Mesenchymal stem cell (in vitro differentiated cells and primary cell): ENCODE measurements at regions not wholly inside any gene's neighbourhood (a gene's known extent, or its start where the extent isn't known, plus 50 kb on each side); places are given as distances from the start of the nearest gene placed in this dataset.

Experiments
- DNase-seq: peaks from one replicate; pipeline ENCODE4 v3.0.0-alpha.2; 2013
- H2AFZ ChIP-seq: one replicate; pipeline ENCODE4 v1.6.1; 2013; ENCODE audit warnings: low read depth, mild to moderate bottlenecking, control low read depth, inconsistent platforms, low read length, moderate library complexity
- H2AK5ac ChIP-seq: 2 replicates; pipeline ENCODE4 v1.6.1; 2013; ENCODE audit warnings: low read length, moderate library complexity, mild to moderate bottlenecking, inconsistent platforms; ENCODE audit not compliant: severe bottlenecking
- H2BK120ac ChIP-seq: one replicate; pipeline ENCODE4 v1.6.1; 2013; ENCODE audit warnings: low read depth, mild to moderate bottlenecking, inconsistent platforms, low read length, moderate library complexity
- H2BK12ac ChIP-seq, 2 experiments: one replicate each; pipeline ENCODE4 v1.6.1; 2013; ENCODE audit warnings: inconsistent platforms in 2 of 2, low read length in 2 of 2, mild to moderate bottlenecking in 2 of 2, moderate library complexity in 2 of 2, control low read depth in 1 of 2
- H2BK15ac ChIP-seq: one replicate; pipeline ENCODE4 v1.6.1; 2013; ENCODE audit warnings: mild to moderate bottlenecking, low read depth, inconsistent platforms; ENCODE audit not compliant: poor library complexity, severe bottlenecking
- H2BK5ac ChIP-seq: 2 replicates; pipeline ENCODE4 v1.6.1; 2013; ENCODE audit warnings: low read depth, mild to moderate bottlenecking, low read length, control low read depth, inconsistent platforms; ENCODE audit not compliant: poor library complexity, severe bottlenecking
- H3K14ac ChIP-seq, 2 experiments: one replicate each; pipeline ENCODE4 v1.6.1; 2013; ENCODE audit warnings: inconsistent platforms in 2 of 2, low read length in 2 of 2, control low read depth in 1 of 2, mild to moderate bottlenecking in 1 of 2, moderate library complexity in 1 of 2
- H3K18ac ChIP-seq, 2 experiments: one replicate each; pipeline ENCODE4 v1.6.1; 2013; ENCODE audit warnings: inconsistent platforms in 2 of 2, low read length in 2 of 2, control low read depth in 1 of 2, low read depth in 1 of 2, mild to moderate bottlenecking in 1 of 2
- H3K23ac ChIP-seq, 2 experiments: one replicate each; pipeline ENCODE4 v1.6.1; 2013; ENCODE audit warnings: inconsistent platforms in 2 of 2, low read length in 2 of 2, mild to moderate bottlenecking in 2 of 2, moderate library complexity in 2 of 2, control low read depth in 1 of 2
- H3K27ac ChIP-seq: 2 replicates; pipeline ENCODE4 v1.5.1; 2013; ENCODE audit warnings: mild to moderate bottlenecking, moderate library complexity, low read length, control low read depth, inconsistent platforms; ENCODE audit not compliant: poor library complexity, severe bottlenecking
- H3K27me3 ChIP-seq, 2 experiments: 2 replicates each; pipeline versions ENCODE4 v1.6.1 to v1.7.0; 2013; ENCODE audit warnings: low read length in 2 of 2, mild to moderate bottlenecking in 2 of 2, moderate library complexity in 2 of 2, control low read depth in 1 of 2, inconsistent platforms in 1 of 2; ENCODE audit not compliant: control insufficient read depth in 1 of 2, insufficient read depth in 1 of 2
- H3K36me3 ChIP-seq, 2 experiments: 2 replicates each; pipeline versions ENCODE4 v1.6.1 to v1.7.0; 2013; ENCODE audit warnings: low read length in 2 of 2, control low read depth in 1 of 2, inconsistent platforms in 1 of 2, low read depth in 1 of 2, mild to moderate bottlenecking in 1 of 2; ENCODE audit not compliant: insufficient read depth in 2 of 2, control insufficient read depth in 1 of 2
- H3K4ac ChIP-seq, 2 experiments: one replicate each; pipeline ENCODE4 v1.6.1; 2013; ENCODE audit warnings: inconsistent platforms in 2 of 2, low read length in 2 of 2, mild to moderate bottlenecking in 2 of 2, moderate library complexity in 2 of 2, control low read depth in 1 of 2, low read depth in 1 of 2
- H3K4me1 ChIP-seq: 2 replicates; pipeline ENCODE4 v1.6.1; 2013; ENCODE audit warnings: low read depth, low read length, control low read depth; ENCODE audit not compliant: control insufficient read depth, insufficient read depth
- H3K4me2 ChIP-seq: 2 replicates; pipeline ENCODE4 v1.6.1; 2013; ENCODE audit warnings: low read length, mild to moderate bottlenecking, inconsistent platforms; ENCODE audit not compliant: poor library complexity, severe bottlenecking
- H3K4me3 ChIP-seq, 2 experiments: 2 replicates each; pipeline versions ENCODE4 v1.5.1 to v1.7.0; 2013; ENCODE audit warnings: low read length in 2 of 2, mild to moderate bottlenecking in 2 of 2, control low read depth in 1 of 2, low read depth in 1 of 2; ENCODE audit not compliant: insufficient read depth in 1 of 2
- H3K79me1 ChIP-seq: replicated peaks from 2 replicates; pipeline ENCODE4 v1.6.1; 2013; ENCODE audit warnings: mild to moderate bottlenecking, control low read depth, low read length, inconsistent platforms; ENCODE audit not compliant: poor library complexity, severe bottlenecking
- H3K9ac ChIP-seq: 2 replicates; pipeline ENCODE4 v1.7.0; 2013; ENCODE audit warnings: mild to moderate bottlenecking, low read length, moderate library complexity
- H3K9me3 ChIP-seq: 2 replicates; pipeline ENCODE4 v1.7.0; 2013; ENCODE audit warnings: mild to moderate bottlenecking, low read length; ENCODE audit not compliant: control insufficient read depth
- H4K8ac ChIP-seq: one replicate; pipeline ENCODE4 v1.6.1; 2013; ENCODE audit warnings: inconsistent platforms, mild to moderate bottlenecking, low read length, moderate library complexity
- H4K91ac ChIP-seq: one replicate; pipeline ENCODE4 v1.6.1; 2013; ENCODE audit warnings: mild to moderate bottlenecking, low read length, inconsistent platforms
- WGBS: methylation state at CpG from one replicate; pipeline ENCODE4 v1.1.7; 2013; ENCODE audit warnings: mixed read lengths; 5-methylcytosine and 5-hydroxymethylcytosine counted together

DNA sequence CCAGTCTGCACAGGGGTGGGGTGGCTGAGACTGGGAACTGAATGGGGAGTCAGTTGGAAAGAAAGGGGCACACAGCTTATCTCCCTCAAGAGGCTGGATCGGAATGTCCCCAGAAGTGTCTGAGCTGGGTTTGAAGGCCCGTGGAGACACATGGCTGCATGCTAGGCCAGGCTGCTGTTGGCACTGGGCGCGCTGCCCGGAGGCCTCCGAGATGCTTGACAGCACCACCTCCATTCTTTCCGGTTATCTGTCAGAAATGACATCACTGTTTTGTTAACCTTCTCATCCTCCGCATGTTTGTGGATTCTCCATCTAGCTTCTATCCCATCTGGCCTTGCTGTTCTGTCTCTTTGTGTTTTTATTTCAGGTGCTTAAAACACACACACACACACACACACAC lies 85.5 kb downstream of the APIP start:
- Histone ChIP-seq H2BK5ac (no peak overlapping the region), H3K4ac (no peak overlapping the region), H3K36me3 (no peaks in the 10 kb centered on the region), H3K9me3 (no peaks in the 10 kb centered on the region), H2AFZ (no peak overlapping the region), H3K18ac (no peak overlapping the region), H3K27me3 (peaks cover 3 to 7% of the 10 kb centered on the region in 2 experiments), H3K14ac (no peak overlapping the region), H4K91ac (no peak overlapping the region), H3K27ac (no peak overlapping the region), H3K4me1 (peaks cover 10% of the 10 kb centered on the region), H2BK120ac (no peak overlapping the region), H4K8ac (no peak overlapping the region), H3K9ac (no peak overlapping the region), H3K4me2 (no peak overlapping the region), H3K79me1 (no peaks in the 10 kb centered on the region), H3K23ac (no peak overlapping the region), H2BK12ac (no peak overlapping the region), H3K4me3 (no peak overlapping the region), H2AK5ac (no peak overlapping the region), H2BK15ac (no peak overlapping the region)
- no peak for DNase-seq
- 91% methylated on average over 8 of the region's 8 CpGs for WGBS

DNA sequence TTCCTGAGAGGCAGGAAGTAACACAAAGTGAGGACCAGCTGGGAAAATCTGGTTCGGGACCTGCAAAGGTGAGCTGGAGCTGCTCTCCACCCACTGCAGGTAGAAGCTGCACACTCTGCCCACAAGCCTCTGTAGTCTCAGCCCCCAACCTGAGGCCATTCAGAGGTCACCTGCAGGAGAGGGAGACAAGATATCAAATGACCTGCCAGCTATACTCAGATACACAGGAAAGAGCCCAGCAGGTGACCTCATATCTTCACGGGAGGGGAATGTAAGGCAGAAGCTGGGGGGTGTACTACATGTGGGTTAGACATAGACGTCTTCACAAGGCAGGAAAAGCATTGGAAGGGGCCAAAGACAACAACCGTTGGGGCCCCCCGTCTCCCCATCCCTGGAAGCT lies 86.1 kb downstream of the APIP start:
- H2BK120ac ChIP-seq: no peak overlapping the region
- no peak overlapping the region for H3K9ac ChIP-seq
- H3K27me3 ChIP-seq: peaks cover 3 to 11% of the 10 kb centered on the region in 2 experiments
- H3K36me3 ChIP-seq: no peaks in the 10 kb centered on the region
- H3K4me2 ChIP-seq: no peak overlapping the region
- no peak overlapping the region for H3K27ac ChIP-seq
- H4K91ac ChIP-seq: no peak overlapping the region
- H3K4ac ChIP-seq: no peak overlapping the region
- no peak for DNase-seq
- no peak overlapping the region for H2BK15ac ChIP-seq
- 67% methylated on average over 5 of the region's 5 CpGs for WGBS
- H4K8ac ChIP-seq: no peak overlapping the region
- H3K4me1 ChIP-seq: peaks cover 12% of the 10 kb centered on the region
- no peak overlapping the region for H2AK5ac ChIP-seq
- H2BK5ac ChIP-seq: no peak overlapping the region
- no peak overlapping the region for H3K23ac ChIP-seq
- no peak overlapping the region for H3K14ac ChIP-seq
- H2AFZ ChIP-seq: no peak overlapping the region
- no peak overlapping the region for H3K18ac ChIP-seq
- H3K4me3 ChIP-seq: no peak overlapping the region
- H2BK12ac ChIP-seq: no peak overlapping the region
- no peaks in the 10 kb centered on the region for H3K79me1 ChIP-seq
- H3K9me3 ChIP-seq: no peaks in the 10 kb centered on the region

GRCh38 chr11:34827228-34827627 lies 89.0 kb downstream of the APIP start:
- Histone ChIP-seq H3K27me3 (peaks cover 0 to 31% of the 10 kb centered on the region in 2 experiments), H3K23ac (no peak overlapping the region), H2BK5ac (no peak overlapping the region), H3K79me1 (no peaks in the 10 kb centered on the region), H3K4me3 (no peak overlapping the region), H2BK120ac (no peak overlapping the region), H2BK12ac (no peak overlapping the region), H3K9ac (no peak overlapping the region), H2AK5ac (no peak overlapping the region), H3K4ac (no peak overlapping the region), H3K36me3 (no peaks in the 10 kb centered on the region), H4K91ac (no peak overlapping the region), H2AFZ (no peak overlapping the region), H3K4me1 (peaks cover 12% of the 10 kb centered on the region), H3K4me2 (no peak overlapping the region), H2BK15ac (no peak overlapping the region), H3K14ac (no peak overlapping the region), H3K18ac (no peak overlapping the region), H3K9me3 (no peaks in the 10 kb centered on the region), H3K27ac (no peak overlapping the region), H4K8ac (no peak overlapping the region)
- WGBS: 95% methylated on average over 1 of the region's 1 CpG
- DNase-seq: no peak

- Histone ChIP-seq H3K79me1 (no peaks in the 10 kb centered on the region), H2AK5ac (no peak overlapping the region), H3K14ac (no peak overlapping the region), H3K27ac (no peak overlapping the region), H3K27me3 (peaks cover 0 to 26% of the 10 kb centered on the region in 2 experiments), H3K23ac (no peak overlapping the region), H2AFZ (no peak overlapping the region), H3K36me3 (no peaks in the 10 kb centered on the region), H3K4me3 (no peak overlapping the region), H2BK12ac (no peak overlapping the region), H2BK120ac (no peak overlapping the region), H2BK5ac (no peak overlapping the region), H3K9me3 (no peaks in the 10 kb centered on the region), H3K4me1 (peaks cover 12% of the 10 kb centered on the region), H3K4ac (no peak overlapping the region), H4K8ac (no peak overlapping the region), H3K9ac (no peak overlapping the region), H3K4me2 (no peak overlapping the region), H3K18ac (no peak overlapping the region), H2BK15ac (no peak overlapping the region), H4K91ac (no peak overlapping the region)
- 79% methylated on average over 1 of the region's 1 CpG for WGBS
- DNase-seq: no peak
These were observed 89.8 kb downstream of the APIP start for GRCh38 chr11:34826384-34826726.
